ENCODE measurements at regions not wholly inside any gene's neighbourhood (a gene's known extent, or its start where the extent isn't known, plus 50 kb on each side); places are given as distances from the start of the nearest gene placed in this dataset.

GRCh38 chr5:167242701-167243100, 1048.7 kb upstream of the WWC1 start:
- no peak for DNase-seq

GRCh38 chr5:167243463-167243862, 1048.0 kb upstream of the WWC1 start:
- no peak for DNase-seq

GRCh38 chr5:167244583-167244982, 1046.9 kb upstream of the WWC1 start:
- no peak for DNase-seq

GRCh38 chr5:167245868-167246267, 1045.6 kb upstream of the WWC1 start:
- no peak for DNase-seq

GRCh38 chr5:167247816-167248215, 1043.6 kb upstream of the WWC1 start:
- DNase-seq, result no peak

GRCh38 chr5:167248257-167248656, 1043.2 kb upstream of the WWC1 start:
- DNase-seq, result no peak

GRCh38 chr5:167250996-167251395, 1040.4 kb upstream of the WWC1 start:
- no peak for DNase-seq

GRCh38 chr5:167254132-167254531, 1037.3 kb upstream of the WWC1 start:
- DNase-seq, result no peak

GRCh38 chr5:167255926-167256325, 1035.5 kb upstream of the WWC1 start:
- no peak for DNase-seq

GRCh38 chr5:167259806-167260205, 1031.6 kb upstream of the WWC1 start:
- DNase-seq, result no peak

- no peak for DNase-seq
Measured at GRCh38 chr5:167261309-167262100, 1029.9 kb upstream of the WWC1 start.

GRCh38 chr5:167263185-167263584, 1028.3 kb upstream of the WWC1 start:
- DNase-seq, result no peak

- DNase-seq, result no peak
Measured at GRCh38 chr5:167264348-167264747, 1027.1 kb upstream of the WWC1 start.

GRCh38 chr5:167268337-167268736, 1023.1 kb upstream of the WWC1 start:
- DNase-seq, result no peak

GRCh38 chr5:167269146-167269545, 1022.3 kb upstream of the WWC1 start:
- no peak for DNase-seq

GRCh38 chr5:167271081-167271480, 1020.4 kb upstream of the WWC1 start:
- DNase-seq, result no peak

GRCh38 chr5:167271511-167271910, 1019.9 kb upstream of the WWC1 start:
- DNase-seq, result no peak

- no peak for DNase-seq
Measured at GRCh38 chr5:167280111-167280510, 1011.3 kb upstream of the WWC1 start.

GRCh38 chr5:167281925-167282324, 1009.5 kb upstream of the WWC1 start:
- DNase-seq, result no peak

- no peak for DNase-seq
Measured at GRCh38 chr5:167283691-167284090, 1007.8 kb upstream of the WWC1 start.

GRCh38 chr5:167284222-167284890, 1007.1 kb upstream of the WWC1 start:
- DNase-seq, result no peak

- no peak for DNase-seq
Measured at GRCh38 chr5:167285591-167285990, 1005.9 kb upstream of the WWC1 start.

- no peak for DNase-seq
Measured at GRCh38 chr5:167286891-167287290, 1004.6 kb upstream of the WWC1 start.

- no peak for DNase-seq
Measured at GRCh38 chr5:167290478-167290877, 1001.0 kb upstream of the WWC1 start.

Measured in activated CD4-positive, alpha-beta T cell treated with anti-CD3 and anti-CD28 coated beads for 48 hours (primary cell).